Astrocyte of the cerebellum (primary cell): ENCODE measurements at regions not wholly inside any gene's neighbourhood (a gene's known extent, or its start where the extent isn't known, plus 50 kb on each side); places are given as distances from the start of the nearest gene placed in this dataset.

Experiments
- DNase-seq: peaks from one replicate; pipeline ENCODE4 v3.0.0-alpha.2; 2011; ENCODE audit warnings: low read depth
- H3K4me3 ChIP-seq: 2 replicates; pipeline ENCODE4 v1.5.1; 2011; ENCODE audit warnings: mild to moderate bottlenecking, low read depth, low read length, moderate library complexity
- CTCF ChIP-seq: IDR thresholded peaks from 2 replicates; pipeline ENCODE4 v1.5.1; 2012; ENCODE audit warnings: low read length, low read depth, moderate library complexity, mild to moderate bottlenecking; ENCODE audit errors: missing control alignments
- in situ Hi-C: cut with HindIII; loops from 2 replicates; pipeline ENCODE4 v1.10.0; 2017; ENCODE audit warnings: low sequenced_read_pairs

GRCh38 chr13:21796775-21797514, 126.1 kb downstream of the FGF9 start:
- no peak for TF ChIP-seq CTCF
- DNase-seq: no peak
- in situ Hi-C loops: no loop called here
- no peak overlapping the region for H3K4me3 ChIP-seq

GRCh38 chr13:21797736-21798135, 126.9 kb downstream of the FGF9 start:
- H3K4me3 ChIP-seq: no peak overlapping the region
- TF ChIP-seq CTCF: no peak
- no peak for DNase-seq
- in situ Hi-C loops: no loop called here

GRCh38 chr13:21798181-21798580, 127.3 kb downstream of the FGF9 start:
- in situ Hi-C loops: no loop called here
- no peak overlapping the region for H3K4me3 ChIP-seq
- no peak for TF ChIP-seq CTCF
- no peak for DNase-seq

GRCh38 chr13:21799671-21800070, 128.8 kb downstream of the FGF9 start:
- TF ChIP-seq CTCF: no peak
- in situ Hi-C loops: no loop called here
- no peak overlapping the region for H3K4me3 ChIP-seq
- DNase-seq: no peak

- in situ Hi-C loops: no loop called here
- H3K4me3 ChIP-seq: no peak overlapping the region
- TF ChIP-seq CTCF: no peak
- DNase-seq: no peak
These were observed 130.2 kb downstream of the FGF9 start for GRCh38 chr13:21800837-21801616.

- TF ChIP-seq CTCF: no peak
- no peak overlapping the region for H3K4me3 ChIP-seq
- in situ Hi-C loops: no loop called here
- no peak for DNase-seq
These were observed 134.9 kb downstream of the FGF9 start for GRCh38 chr13:21805733-21806132.
